NCI-H774 (cell line): ENCODE measurements at regions not wholly inside any gene's neighbourhood (a gene's known extent, or its start where the extent isn't known, plus 50 kb on each side); places are given as distances from the start of the nearest gene placed in this dataset.

ENCODE experiments used
- DNase-seq: peaks from one replicate; lab custom pipeline; 2025; lab: John Stamatoyannopoulos, UW

DNA sequence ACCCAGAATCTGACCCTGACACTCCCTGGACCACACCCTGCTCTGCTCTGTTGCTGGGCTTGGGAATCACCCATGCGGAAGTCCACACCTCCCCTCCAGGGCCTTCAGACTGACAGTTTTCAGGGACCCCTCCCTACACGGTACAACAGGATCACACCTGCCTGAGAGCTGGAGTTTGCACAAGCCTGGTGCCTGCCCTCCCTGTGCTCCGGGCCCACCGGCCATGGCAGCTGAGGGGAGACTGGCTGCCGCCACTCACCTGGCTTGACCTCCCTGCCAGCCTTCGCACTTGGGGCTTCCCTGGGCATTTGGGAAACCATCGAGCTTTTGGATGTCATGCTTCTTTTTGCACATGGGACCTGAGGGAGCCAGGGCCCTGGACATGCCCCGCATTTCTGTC is 95.9 kb upstream of the ANKRD34C start:
- DNase-seq, result no peak

DNA sequence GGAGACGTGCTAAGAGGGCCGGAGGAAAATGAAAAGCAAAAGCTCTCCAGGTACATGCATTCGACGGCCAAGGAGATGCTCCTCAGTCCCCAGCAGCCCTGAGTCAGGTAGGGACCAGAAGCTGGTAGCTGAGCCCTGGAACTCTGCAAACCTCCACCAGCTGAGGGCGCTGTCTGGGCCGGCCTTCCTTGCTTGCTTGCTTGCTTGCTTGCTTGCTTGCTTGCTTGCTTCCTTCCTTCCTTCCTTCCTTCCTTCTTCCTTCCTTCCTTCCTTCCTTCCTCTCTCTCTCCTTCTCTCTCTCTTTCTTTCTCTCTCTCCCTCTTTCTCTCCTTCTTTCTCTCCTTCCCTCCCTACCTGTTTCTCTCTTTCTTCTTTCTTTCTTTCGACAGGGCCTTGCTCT is 94.6 kb upstream of the RASGRF1 start:
- DNase-seq, result no peak

DNA sequence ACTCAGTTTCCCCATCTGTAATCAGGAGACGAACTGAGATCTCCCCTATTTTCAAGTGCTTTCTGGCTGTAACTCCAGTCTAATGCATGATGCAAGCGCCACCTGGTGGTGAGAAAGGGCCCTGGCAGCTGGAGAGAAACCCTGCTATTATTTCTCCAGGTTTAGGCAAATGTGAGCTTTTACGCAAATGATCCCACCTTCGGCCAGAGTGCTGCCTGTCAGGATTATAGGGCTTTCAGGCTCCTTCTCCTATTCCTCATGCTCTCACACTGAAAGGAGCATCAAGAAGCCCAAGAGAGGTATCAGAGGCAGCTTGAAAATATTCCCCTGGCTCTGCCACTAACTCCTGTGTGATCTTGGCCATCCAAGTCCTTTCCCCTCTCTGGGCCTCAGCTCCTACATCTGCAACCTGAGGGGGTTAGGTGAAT is 93.9 kb upstream of the RASGRF1 start:
- peak; percentile 43 for DNase-seq

DNA sequence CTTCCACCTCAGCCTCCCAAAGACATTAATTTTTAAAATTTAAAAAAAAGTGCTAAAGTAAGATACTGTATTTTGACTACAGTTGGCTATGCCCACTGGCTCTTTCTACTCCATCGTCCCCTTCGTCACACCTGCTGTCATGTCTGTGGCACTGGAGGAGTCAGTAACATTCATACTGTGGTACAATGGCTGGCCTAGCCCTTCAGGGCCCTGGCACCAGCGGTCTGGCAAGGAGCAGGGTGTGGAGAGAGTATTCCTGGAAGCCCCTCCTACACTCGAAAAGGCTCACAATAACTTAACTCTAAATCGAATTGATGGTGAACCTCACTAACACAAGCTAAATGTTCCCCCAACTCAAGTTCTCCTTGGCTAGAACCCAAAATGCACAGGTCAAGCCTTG is 89.7 kb upstream of the RASGRF1 start:
- DNase-seq, result no peak

DNA sequence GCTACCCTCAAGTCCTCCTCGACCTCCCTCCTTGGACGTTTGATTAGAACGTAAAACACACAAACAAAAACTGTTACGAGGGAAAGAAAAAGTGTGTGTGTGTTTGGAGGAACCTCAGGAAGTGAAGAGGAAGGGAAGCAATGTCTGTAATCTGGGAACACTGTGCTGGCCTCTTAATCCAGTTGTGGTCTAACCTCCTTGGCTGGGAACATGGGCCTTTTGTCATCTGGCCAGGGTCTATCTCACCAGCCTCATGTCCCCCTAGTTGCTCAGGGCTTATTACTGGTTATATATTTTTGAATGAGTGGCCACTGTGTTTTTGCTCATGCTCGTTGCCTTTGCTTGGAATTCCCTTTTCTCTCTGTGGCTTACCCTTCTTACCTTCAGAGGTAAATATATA is 89.0 kb upstream of the RASGRF1 start:
- no peak for DNase-seq

DNA sequence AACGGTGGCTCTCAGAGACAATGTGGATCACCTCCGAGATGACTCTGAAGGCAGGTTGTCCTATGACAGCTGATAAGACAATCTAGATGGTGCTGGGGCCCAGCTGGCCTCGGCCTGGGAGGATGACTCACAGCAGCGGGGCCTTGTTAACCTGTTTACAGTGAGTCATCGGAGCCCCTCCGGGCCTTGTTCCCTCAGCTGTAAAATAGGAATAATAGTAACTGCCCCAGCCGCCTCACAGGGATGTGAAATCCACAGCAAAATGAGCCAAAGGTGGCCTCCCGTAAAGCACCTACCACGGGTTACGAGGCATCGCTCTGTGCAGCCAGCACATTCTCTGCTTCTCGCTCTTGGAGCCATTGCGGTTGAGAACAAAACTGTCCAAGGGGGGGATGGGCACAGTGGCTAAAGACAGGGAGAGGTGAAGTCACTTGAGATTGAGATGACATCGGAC is 88.6 kb upstream of the RASGRF1 start:
- DNase-seq, result no peak

DNA sequence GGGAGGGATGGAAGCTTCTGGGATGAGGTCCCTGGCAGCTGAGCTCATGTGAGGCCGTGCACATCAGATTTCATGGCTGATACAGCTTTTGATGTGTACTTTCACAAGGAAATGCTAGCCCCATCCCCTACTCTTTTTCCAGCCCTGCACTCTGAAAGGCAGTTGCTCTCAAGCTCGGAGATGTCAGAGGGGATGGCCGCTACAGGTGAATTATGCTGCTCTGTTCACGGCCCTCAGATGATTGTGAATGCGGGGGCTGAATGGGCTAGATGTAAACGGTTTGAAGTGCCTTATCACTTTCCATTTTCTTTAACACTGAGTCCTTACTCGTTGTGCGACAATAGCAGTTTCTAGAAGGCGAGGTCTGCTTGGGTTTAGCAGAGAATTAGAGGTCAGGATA is 88.0 kb upstream of the RASGRF1 start:
- no peak for DNase-seq

DNA sequence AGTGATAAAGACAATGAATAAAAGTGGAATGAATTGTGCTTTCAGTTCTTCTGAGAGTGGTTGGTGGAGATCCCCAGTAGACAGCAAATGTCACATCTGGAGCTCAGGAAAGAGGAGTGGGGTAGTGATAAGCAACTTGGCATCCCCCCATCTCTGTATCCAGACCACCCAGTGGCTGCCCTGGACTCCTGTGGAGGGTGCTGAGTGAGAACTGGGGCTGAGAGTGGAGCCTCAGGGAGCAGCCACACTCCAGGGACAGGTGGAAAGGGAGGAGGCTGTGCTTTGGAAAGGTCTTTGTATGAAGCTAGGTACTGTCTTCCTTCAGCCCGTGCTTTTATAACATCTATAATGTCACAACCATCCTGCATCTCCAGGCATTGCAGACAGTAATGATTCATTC is 85.6 kb upstream of the RASGRF1 start:
- DNase-seq, result no peak

DNA sequence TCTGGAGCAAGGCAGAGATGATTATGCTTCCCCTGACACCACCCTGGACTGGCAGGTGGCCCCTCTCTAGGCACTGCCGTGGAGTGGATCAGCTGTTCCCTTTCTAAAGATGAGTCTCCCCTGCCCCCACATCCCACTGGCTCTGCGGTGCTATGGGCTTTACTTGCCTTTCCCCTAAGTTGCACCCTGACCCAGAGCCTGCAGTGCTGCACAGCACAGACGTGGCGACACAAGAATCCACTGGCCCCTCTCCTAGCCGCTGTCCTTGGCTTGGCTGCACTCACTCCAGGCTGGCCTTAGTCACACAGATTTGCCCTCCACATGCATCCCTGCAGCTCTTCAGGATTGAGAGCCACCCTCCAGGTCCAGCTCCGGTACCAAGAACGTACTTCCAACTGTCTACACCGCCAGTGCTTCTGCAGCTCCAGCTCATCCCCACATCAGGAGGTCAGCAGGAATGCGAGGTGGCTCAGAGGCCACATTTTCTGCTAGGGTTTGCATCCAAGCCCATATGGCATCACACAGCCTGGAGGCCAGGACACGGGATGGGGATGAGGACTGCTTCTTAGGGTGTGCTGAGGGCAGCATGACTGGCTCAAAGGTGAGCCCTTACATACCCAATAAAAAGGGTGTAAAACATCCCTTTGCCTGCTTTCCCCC is 82.4 kb upstream of the RASGRF1 start:
- DNase-seq, result no peak

DNA sequence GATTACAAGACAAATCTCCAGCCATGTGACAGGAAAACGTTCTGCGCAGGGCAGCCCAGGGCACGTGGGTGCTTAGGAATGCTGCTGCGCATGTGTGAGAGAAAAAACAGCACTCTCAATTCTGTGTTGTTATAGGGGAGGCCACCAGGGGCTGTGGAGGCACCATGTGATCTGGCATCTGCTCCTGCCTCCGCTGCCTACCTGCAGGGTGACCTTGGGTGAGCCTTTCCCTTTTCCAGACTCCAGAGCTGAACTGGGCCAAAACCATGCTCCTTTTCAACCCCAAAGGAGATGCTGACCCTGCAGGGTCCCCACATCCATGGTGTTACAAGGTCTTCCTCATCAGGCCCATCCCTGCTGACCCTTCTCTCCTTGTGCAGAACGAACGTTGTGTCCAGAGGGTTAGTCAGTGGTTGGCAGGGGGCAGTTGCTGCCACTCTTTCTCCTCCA is 81.5 kb upstream of the RASGRF1 start:
- no peak for DNase-seq

DNA sequence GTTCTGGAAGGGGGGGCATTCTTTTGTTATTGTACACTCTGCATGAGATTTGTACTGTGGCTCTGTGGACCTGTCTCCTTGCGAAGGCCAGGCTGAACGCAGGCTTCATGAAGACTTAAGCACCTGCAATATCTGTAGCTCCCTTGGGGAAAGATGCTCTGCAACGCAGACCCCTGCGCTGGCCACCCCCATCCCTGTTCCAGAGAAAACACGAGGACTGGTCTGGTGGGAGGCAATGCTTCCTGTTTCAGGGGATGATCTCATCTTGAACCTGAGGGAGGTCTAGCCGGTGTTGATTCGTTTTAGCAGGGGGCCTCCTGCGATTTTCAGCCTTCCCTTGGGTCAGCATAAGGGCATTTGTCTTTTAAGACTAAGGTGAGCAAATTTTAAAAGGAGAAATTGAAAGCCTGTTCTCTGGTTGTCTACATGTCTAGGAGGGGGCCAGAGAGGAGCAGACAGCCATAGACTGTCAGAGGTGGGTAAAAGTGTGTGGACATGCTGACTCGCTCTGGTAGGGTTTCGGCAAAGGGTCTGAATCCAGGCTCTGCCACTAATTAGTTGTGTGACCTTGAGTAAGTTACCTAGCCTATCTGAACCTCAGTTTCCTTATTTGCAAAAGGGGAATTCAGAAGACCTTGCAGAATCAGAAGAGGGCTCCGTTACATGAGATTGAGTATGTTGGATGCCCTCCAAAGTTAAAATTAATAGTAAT is 80.9 kb upstream of the RASGRF1 start:
- no peak for DNase-seq

DNA sequence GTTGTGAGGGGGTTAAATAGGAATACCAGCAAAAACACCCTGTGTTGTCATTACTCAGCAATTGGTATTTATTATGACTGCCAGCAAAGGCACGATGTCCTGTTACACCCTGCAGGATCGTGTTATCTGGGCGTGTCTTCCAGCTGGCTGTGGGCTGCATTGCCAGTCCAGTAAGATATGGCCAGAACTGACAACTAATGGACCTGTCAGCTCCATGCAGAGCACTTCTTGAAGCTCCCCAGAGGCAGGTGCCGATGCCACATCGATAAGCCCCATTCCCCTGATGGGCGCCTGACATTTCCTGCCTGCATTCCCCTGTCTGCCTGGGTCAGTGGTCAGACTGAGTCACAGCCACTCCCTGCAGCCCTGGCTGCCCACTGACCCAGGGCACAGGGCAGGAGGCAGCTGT is 79.7 kb upstream of the RASGRF1 start:
- no peak for DNase-seq

DNA sequence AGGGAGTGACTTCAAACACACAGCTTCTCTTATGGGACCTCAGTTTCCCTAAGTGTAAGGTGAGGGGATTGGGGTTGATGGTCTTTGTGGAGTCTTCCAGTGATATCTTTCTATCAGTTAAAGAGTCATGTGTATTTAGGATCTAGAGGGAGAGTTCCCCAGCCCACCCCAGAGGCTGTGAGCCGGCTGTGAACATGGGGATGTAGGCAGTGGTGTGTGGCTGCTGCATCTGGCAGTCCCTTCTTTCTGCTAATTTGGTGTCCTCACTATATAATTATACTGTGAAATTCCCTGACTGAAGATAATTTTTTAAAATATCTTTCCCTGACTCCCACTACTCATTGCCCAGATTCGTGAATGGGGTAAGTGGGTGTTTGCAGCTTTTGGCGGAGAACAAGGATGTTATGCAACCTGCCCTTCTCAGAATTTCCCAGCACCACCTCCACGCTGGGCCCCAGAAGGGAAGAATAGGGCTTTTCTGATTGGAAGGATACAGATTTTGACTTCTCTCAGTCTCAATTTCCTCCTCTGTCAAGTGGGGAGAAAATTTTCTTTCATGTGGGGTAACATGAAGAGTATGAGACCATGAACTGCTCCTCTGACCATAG is 79.0 kb upstream of the RASGRF1 start:
- DNase-seq, result no peak

DNA sequence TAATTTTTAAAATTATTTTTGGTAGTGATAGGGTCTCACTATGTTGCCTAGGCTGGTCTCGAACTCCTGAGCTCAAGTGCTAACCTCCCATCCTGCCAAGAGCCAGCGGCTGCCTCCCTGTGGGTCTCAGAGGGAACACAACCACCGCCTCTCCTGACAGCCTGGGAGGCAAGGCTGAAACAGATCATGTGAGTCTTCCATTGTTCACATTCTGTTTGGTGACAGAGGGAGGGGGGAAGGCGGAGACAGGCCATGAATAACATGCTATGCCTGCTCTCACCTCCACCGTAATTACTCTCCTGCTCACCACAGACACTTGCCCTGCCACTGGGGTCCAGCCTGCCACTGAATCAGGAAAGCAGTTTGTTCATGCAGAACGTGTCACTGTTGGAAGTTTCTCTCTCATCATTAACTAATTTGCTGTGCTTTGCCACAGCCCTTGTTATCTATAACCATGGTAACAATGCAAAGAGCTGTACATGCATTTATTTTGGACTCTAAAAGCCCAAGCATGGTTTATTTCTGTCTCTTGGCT is 78.4 kb upstream of the RASGRF1 start:
- DNase-seq, result peak; percentile 82

DNA sequence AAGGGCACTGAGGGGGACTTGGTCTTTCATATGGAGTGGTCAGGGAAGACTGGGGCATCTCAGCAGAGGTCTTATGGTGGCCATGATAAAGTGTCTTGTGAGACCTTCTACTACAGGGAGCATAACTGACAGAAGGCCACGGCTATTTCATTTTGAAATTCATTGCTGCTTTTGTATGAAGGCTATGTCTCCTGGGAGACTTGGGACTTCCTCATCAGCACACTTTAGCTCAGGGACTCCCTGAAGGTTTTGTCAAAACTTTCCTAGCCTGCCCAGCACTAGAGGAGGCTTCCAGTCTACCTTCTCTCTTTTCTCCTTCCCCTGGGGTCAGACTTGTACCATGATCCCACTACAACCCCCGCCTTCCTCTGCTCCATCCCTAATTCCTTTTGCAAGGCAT is 77.2 kb upstream of the RASGRF1 start:
- DNase-seq, result no peak

DNA sequence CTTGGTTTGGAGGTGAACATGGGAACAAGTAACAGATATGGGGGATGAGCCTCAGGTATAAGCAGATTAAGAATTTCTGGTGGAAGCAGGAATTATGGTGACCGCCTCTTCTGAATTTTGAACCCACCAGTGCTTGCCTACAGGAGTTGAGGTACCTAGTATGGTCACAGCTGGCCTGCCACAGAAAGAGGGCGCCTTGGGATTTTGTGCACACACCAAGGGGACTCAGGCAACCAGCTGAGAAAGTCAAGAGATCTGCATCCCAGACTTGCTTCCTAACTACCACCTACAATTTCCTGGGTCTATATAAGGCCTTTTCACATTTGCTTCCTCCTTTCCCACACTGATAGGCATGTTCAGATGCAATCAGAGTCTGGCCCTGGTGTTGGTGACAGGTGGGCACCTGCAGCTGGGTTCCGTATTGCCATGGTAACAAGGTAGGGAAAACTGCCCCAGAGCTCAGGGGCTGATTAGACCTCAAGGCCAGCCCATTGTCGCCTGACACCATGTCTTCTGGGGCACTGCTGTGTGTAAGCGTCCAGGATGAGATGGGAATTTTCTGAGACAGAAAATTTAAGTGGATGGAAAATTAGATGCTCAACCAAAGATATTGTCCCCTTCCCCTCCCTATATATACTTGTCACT is 75.9 kb upstream of the RASGRF1 start:
- DNase-seq, result no peak

DNA sequence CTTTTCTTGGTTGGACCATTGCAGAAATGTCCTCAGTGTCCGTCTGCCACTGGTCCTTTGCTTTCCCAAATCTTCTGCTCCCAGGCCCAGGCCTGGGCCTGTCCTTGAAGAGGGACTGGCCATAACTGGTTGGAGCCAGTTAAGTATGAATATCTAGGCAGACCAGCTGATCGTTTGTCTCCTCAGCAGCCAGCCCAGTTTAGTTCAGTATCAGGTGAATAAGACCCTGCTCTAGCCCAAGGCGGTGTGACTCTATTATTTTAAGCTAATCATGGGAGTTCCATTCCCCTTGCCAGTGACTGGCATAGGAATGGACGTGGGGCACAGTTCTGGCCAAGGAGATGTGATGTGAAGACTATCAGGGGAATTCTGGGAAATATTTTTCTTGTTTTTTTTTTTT is 73.9 kb upstream of the RASGRF1 start:
- DNase-seq, result no peak

DNA sequence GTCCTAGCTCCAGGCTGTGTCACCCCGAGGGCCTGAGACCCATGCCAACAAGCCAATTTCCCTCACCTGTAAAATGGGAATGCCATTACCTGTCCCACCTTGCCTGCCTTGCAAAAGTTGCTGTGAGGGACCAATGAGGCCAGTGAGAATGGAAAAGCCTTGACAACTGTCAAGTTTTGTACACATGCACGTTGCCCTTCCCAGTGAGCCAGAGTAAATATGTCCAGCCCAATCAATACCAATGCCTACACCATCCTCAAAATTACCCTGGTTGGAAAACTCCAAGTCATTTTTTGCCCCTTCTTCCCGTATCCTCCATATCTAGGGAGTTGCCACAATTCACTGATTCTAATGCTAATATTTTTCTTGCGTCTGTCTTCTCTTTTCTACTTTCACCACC is 73.5 kb upstream of the RASGRF1 start:
- DNase-seq, result no peak

DNA sequence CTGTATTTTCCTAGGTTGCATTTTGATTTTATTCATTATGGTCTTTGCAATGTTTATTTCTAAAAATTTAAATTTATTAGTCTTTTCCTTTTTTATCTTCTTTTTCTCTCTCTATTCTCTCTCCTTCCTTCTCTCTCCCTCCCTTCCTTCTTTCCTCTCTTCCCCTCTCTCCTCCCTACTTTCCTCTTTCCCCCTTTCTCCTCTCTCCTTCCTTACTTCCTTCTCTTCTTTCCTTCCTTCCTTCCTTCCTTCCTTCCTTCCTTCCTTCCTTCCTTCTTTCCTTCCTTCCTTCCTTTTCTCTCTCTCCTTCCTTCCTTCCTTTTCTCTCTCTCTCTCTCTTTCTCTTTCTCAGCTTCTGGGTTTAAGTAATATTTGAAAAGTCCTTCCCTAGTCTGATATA is 72.8 kb upstream of the RASGRF1 start:
- DNase-seq, result no peak

DNA sequence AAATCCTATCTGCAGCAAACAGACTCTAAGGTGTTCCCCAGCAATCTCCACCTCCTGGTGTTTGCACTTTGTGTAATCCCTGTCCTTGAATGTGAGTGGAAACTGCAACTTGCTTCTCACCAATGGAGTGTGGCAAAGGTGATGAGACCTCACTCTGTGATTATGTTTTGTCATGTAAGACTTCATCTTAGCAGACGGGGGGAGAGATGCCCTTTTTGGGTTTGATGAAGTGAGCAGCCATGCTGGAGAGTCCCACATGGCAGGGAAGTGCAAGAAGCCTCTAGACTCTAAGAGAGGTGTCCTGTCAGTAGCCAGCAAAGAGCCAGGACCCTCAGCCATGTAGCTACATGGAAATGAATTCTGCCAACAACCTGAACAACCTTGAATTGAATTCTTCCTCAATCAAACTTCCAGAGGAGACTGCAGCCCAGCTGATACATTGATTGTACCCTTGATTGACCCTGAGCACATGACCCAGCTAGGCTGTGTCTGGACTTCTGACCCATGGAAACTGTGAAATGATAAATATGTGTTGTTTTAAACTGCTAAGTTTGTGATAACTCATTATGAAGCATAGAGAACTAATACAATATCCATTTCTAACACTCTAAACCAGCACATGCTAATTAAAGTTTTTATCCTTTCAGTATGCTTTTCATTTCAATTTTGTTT is 71.4 kb upstream of the RASGRF1 start:
- DNase-seq, result no peak

DNA sequence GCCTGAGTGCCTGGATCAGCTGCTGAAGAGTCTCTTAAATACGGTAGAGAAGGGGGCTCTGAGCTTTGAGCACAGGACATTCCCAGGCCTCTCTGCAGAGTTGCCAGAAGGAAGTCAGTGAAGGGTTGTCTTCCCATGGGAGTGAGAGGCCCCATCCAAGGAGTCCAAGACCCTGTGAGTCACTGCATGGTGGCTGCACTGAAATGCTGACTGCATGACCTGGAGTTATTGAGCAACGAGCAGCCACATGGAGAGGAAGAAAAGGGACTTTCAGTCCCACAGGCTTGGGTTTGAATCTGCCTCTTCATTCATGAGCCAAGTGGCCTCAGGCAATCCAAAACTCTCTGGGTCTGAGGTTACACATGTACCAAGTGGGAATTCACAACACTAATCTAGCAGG is 69.6 kb upstream of the RASGRF1 start:
- DNase-seq, result no peak
